Activated T-helper 17 cell treated with anti-CD3 and anti-CD28 coated beads, Interleukin-2, amount 50 U/mL, for 72 hours (primary cell): ENCODE measurements at regions not wholly inside any gene's neighbourhood (a gene's known extent, or its start where the extent isn't known, plus 50 kb on each side); places are given as distances from the start of the nearest gene placed in this dataset.
A peak's percentile ranks its signal among the peaks of the same experiment; 100 is the strongest.

Source experiments
- ATAC-seq: fragments of 150-1000 bp; cut with Tn5 transposase; replicated peaks from 2 replicates; pipeline ENCODE4 v1.10.0; 2021; ENCODE audit warnings: mild to moderate bottlenecking, moderate library complexity
- H3K27ac Mint-ChIP-seq: one replicate; pipeline ENCODE4 v1.8.0; 2022; ENCODE audit warnings: mixed read lengths
- H3K27me3 Mint-ChIP-seq: one replicate; pipeline ENCODE4 v1.8.0; 2022; ENCODE audit warnings: mixed read lengths
- H3K36me3 Mint-ChIP-seq: one replicate; pipeline ENCODE4 v1.8.0; 2022; ENCODE audit warnings: low read depth, mild to moderate bottlenecking, mixed read lengths
- H3K4me1 Mint-ChIP-seq: one replicate; pipeline ENCODE4 v1.8.0; 2022; ENCODE audit warnings: mixed read lengths
- H3K4me3 Mint-ChIP-seq: one replicate; pipeline ENCODE4 v1.8.0; 2022; ENCODE audit warnings: mild to moderate bottlenecking, mixed read lengths
- H3K9me3 Mint-ChIP-seq: one replicate; pipeline ENCODE4 v1.8.0; 2022; ENCODE audit warnings: mixed read lengths

GRCh38 chr6:130775411-130776012, 51.7 kb upstream of the SMLR1 start:
- Mint-ChIP-seq H3K27ac (no peak overlapping the region), H3K4me1 (peaks cover 8% of the 10 kb centered on the region), H3K4me3 (no peak overlapping the region), H3K9me3 (no peaks in the 10 kb centered on the region), H3K36me3 (no peaks in the 10 kb centered on the region), H3K27me3 (no peaks in the 10 kb centered on the region)
- ATAC-seq = no peak

GRCh38 chr6:130776287-130776925, 50.8 kb upstream of the SMLR1 start:
- H3K36me3 Mint-ChIP-seq = no peaks in the 10 kb centered on the region
- H3K4me3 Mint-ChIP-seq = no peak overlapping the region
- H3K27ac Mint-ChIP-seq = no peak overlapping the region
- H3K27me3 Mint-ChIP-seq = no peaks in the 10 kb centered on the region
- H3K9me3 Mint-ChIP-seq = no peaks in the 10 kb centered on the region
- peak; percentile 45 for ATAC-seq
- peaks cover 8% of the 10 kb centered on the region for H3K4me1 Mint-ChIP-seq
